CD4-positive, alpha-beta T cell (primary cell): ENCODE measurements at regions not wholly inside any gene's neighbourhood (a gene's known extent, or its start where the extent isn't known, plus 50 kb on each side); places are given as distances from the start of the nearest gene placed in this dataset.
A peak's percentile ranks its signal among the peaks of the same experiment; 100 is the strongest.

Source experiments
- ATAC-seq: fragments of 200-7000 bp; cut with Tn5 transposase; one replicate; pipeline ENCODE4 v1.10.0; 2022; ENCODE audit warnings: mild to moderate bottlenecking; ENCODE audit not compliant: poor library complexity
- CTCF ChIA-PET: fragments of 350-600 bp; sonication (Branson Sonifier 250); formaldehyde crosslinking; loops from one replicate; lab custom pipeline; 2021; ENCODE audit warnings: antibody characterized with exemption, inconsistent platforms; lab: Charles Lee
- POLR2A ChIA-PET: fragments of 350-600 bp; sonication (Branson Sonifier 250); formaldehyde crosslinking; loops from one replicate; lab custom pipeline; 2021; ENCODE audit warnings: antibody characterized with exemption, inconsistent platforms; lab: Charles Lee
- DNase-seq, 14 experiments: peaks; one replicate each; pipeline ENCODE4 v3.0.0-alpha.2; 2013 to 2020; ENCODE audit warnings: mixed read lengths in 2 of 14
- H3K27ac ChIP-seq, 2 donors: one replicate each; pipeline versions ENCODE4 v1.5.1 to v1.7.0; 2013; ENCODE audit warnings: low read length in 2 of 2, low read depth in 1 of 2, mild to moderate bottlenecking in 1 of 2
- H3K27me3 ChIP-seq, 2 experiments: 1 replicate in 1 of 2; 2 replicates in 1 of 2; pipeline versions ENCODE4 v1.6.1 to v1.7.0; 2013; ENCODE audit warnings: low read length in 2 of 2, control low read depth in 1 of 2, mild to moderate bottlenecking in 1 of 2, moderate library complexity in 1 of 2; ENCODE audit not compliant: insufficient read depth in 2 of 2, control insufficient read depth in 1 of 2
- H3K36me3 ChIP-seq: one replicate; pipeline ENCODE4 v1.6.1; 2013; ENCODE audit warnings: low read length, control low read depth; ENCODE audit not compliant: insufficient read depth
- H3K4me1 ChIP-seq: one replicate; pipeline ENCODE4 v1.6.1; 2013; ENCODE audit warnings: low read length, control low read depth; ENCODE audit not compliant: insufficient read depth
- H3K4me3 ChIP-seq: one replicate; pipeline ENCODE4 v1.5.1; 2013; ENCODE audit warnings: mild to moderate bottlenecking, low read length, moderate library complexity
- H3K9me3 ChIP-seq, 2 experiments: 1 replicate in 1 of 2; 2 replicates in 1 of 2; pipeline versions ENCODE4 v1.6.1 to v1.7.0; 2013; ENCODE audit warnings: low read length in 2 of 2, mild to moderate bottlenecking in 2 of 2, control low read depth in 1 of 2, moderate library complexity in 1 of 2; ENCODE audit not compliant: control insufficient read depth in 1 of 2, insufficient read depth in 1 of 2
- H3K27ac Mint-ChIP-seq: one replicate; pipeline ENCODE4 v1.8.0; 2020; ENCODE audit warnings: mixed read lengths
- H3K27me3 Mint-ChIP-seq: one replicate; pipeline ENCODE4 v1.8.0; 2021; ENCODE audit warnings: mixed read lengths
- H3K36me3 Mint-ChIP-seq: one replicate; pipeline ENCODE4 v1.8.0; 2021; ENCODE audit warnings: low read depth, mixed read lengths
- H3K4me1 Mint-ChIP-seq: one replicate; pipeline ENCODE4 v1.8.0; 2021; ENCODE audit warnings: low read depth, mixed read lengths
- H3K4me3 Mint-ChIP-seq: one replicate; pipeline ENCODE4 v1.8.0; 2020; ENCODE audit warnings: mild to moderate bottlenecking, mixed read lengths
- H3K9me3 Mint-ChIP-seq: one replicate; pipeline ENCODE4 v1.8.0; 2020; ENCODE audit warnings: mixed read lengths
- CTCF ChIP-seq: fragments of 200-600 bp; IDR thresholded peaks from one replicate; pipeline ENCODE4 v1.8.0; 2022; ENCODE audit warnings: antibody characterized with exemption, mild to moderate bottlenecking
- intact Hi-C, 2 experiments: fragments of 100-400 bp; cut with DNase I in 1 of 2; cut with micrococcal nuclease in 1 of 2; formaldehyde crosslinking; loops; one replicate each; pipeline versions ENCODE4 v1.15.1 to v1.9.0; 2023 to 2025; cut with DNase I, micrococcal nuclease

GRCh38 chr16:22757202-22757601, 56.8 kb upstream of the HS3ST2 start:
- Histone ChIP-seq H3K36me3 (no peaks in the 10 kb centered on the region), H3K4me1 (no peaks in the 10 kb centered on the region), H3K27me3 (peaks cover 0 to 4% of the 10 kb centered on the region in 2 experiments), H3K9me3 (no peaks in the 10 kb centered on the region), H3K4me3 (no peak overlapping the region), H3K27ac (no peak overlapping the region)
- Mint-ChIP-seq H3K4me3 (no peak overlapping the region), H3K36me3 (no peaks in the 10 kb centered on the region), H3K9me3 (no peaks in the 10 kb centered on the region), H3K27me3 (peaks cover 28% of the 10 kb centered on the region), H3K27ac (no peak overlapping the region), H3K4me1 (no peaks in the 10 kb centered on the region)
- ATAC-seq (no peak), DNase-seq (no peak)
- no peak for TF ChIP-seq CTCF
- ChIA-PET POLR2A (no interaction called here), CTCF (no interaction called here)
- intact Hi-C loops: no loop called here

GRCh38 chr16:22762486-22762885, 51.5 kb upstream of the HS3ST2 start:
- CTCF ChIA-PET: no interaction called here
- intact Hi-C loops: no loop called here

GRCh38 chr16:22763437-22764080, 50.4 kb upstream of the HS3ST2 start:
- ChIA-PET POLR2A (no interaction called here), CTCF (no interaction called here)
- intact Hi-C loops: no loop called here
- no peaks in the 10 kb centered on the region for H3K36me3 ChIP-seq
- Mint-ChIP-seq H3K4me3 (no peak overlapping the region), H3K27me3 (peaks cover 22% of the 10 kb centered on the region), H3K9me3 (no peaks in the 10 kb centered on the region), H3K27ac (no peak overlapping the region), H3K4me1 (no peaks in the 10 kb centered on the region), H3K36me3 (no peaks in the 10 kb centered on the region)
- H3K9me3 ChIP-seq: no peaks in the 10 kb centered on the region
- H3K27me3 ChIP-seq: peaks cover 0 to 4% of the 10 kb centered on the region in 2 experiments
- H3K4me1 ChIP-seq: no peaks in the 10 kb centered on the region
- H3K4me3 ChIP-seq: no peak overlapping the region
- H3K27ac ChIP-seq: no peak overlapping the region
- peak in 1 of 14 experiments; percentile 7 for DNase-seq
- ATAC-seq: no peak
- TF ChIP-seq CTCF: no peak

More at GRCh38 chr16:22762486-22762885, 51.5 kb upstream of the HS3ST2 start:
- H3K4me3 Mint-ChIP-seq: no peak overlapping the region
- ATAC-seq (no peak), DNase-seq (no peak)
- no peak for TF ChIP-seq CTCF
- Histone ChIP-seq H3K27ac (no peak overlapping the region), H3K4me3 (no peak overlapping the region), H3K27me3 (peaks cover 0 to 4% of the 10 kb centered on the region in 2 experiments), H3K9me3 (no peaks in the 10 kb centered on the region), H3K4me1 (no peaks in the 10 kb centered on the region), H3K36me3 (no peaks in the 10 kb centered on the region)
- H3K27me3 Mint-ChIP-seq: peaks cover 23% of the 10 kb centered on the region
- POLR2A ChIA-PET: no interaction called here
- H3K27ac Mint-ChIP-seq: no peak overlapping the region
- no peaks in the 10 kb centered on the region for H3K9me3 Mint-ChIP-seq
- H3K4me1 Mint-ChIP-seq: no peaks in the 10 kb centered on the region
- H3K36me3 Mint-ChIP-seq: no peaks in the 10 kb centered on the region
